ENCODE measurements at regions not wholly inside any gene's neighbourhood (a gene's known extent, or its start where the extent isn't known, plus 50 kb on each side); places are given as distances from the start of the nearest gene placed in this dataset.
"Not testable (repeated sequence)": the region's sequence is repeated elsewhere in the genome, so short reads cannot be mapped to it uniquely, and the experiment has no call there.

GRCh38 chr14:52150162-52150561 is 81.3 kb upstream of the NID2 start:
- Histone ChIP-seq H3K27me3 (ENCODE audit: insufficient read depth, low read length, poor library complexity) (no peaks in the 10 kb centered on the region), H4K20me1 (ENCODE audit: insufficient read depth, low read length) (no peaks in the 10 kb centered on the region), H2AFZ (ENCODE audit: low read depth, low read length) (no peak overlapping the region), H3K36me3 (ENCODE audit: insufficient read depth, low read length) (no peaks in the 10 kb centered on the region), H3K4me3 (ENCODE audit: low read depth in 1 of 2, low read length in 2 of 2) (no peak overlapping the region), H3K4me2 (ENCODE audit: insufficient read depth, low read length) (no peak overlapping the region), H3K9ac (ENCODE audit: low read depth, low read length) (no peak overlapping the region), H3K79me2 (ENCODE audit: insufficient read depth, low read length) (no peaks in the 10 kb centered on the region), H3K27ac (ENCODE audit: low read length) (no peak overlapping the region), H3K9me3 (ENCODE audit: insufficient read depth, low read length, severe bottlenecking) (no peaks in the 10 kb centered on the region), H3K4me1 (ENCODE audit: insufficient read depth, low read length) (peaks cover 20% of the 10 kb centered on the region)
- DNase-seq: no peak
- ATAC-seq (ENCODE audit: insufficient read depth, low read depth): no peak
- no peak for TF ChIP-seq CTCF (IDR thresholded peaks at IDR 0.05; ENCODE audit: borderline replicate concordance, extremely low read depth, low read length, poor library complexity, severe bottlenecking)
- TF ChIP-seq EZH2 (IDR thresholded peaks at IDR 0.05; ENCODE audit: borderline replicate concordance, low read depth, low read length, severe bottlenecking): no peak

GRCh38 chr14:52148371-52148770 is 79.5 kb upstream of the NID2 start:
- no peaks in the 10 kb centered on the region for H3K27me3 ChIP-seq (ENCODE audit: insufficient read depth, low read length, poor library complexity)
- H3K4me3 ChIP-seq (ENCODE audit: low read depth in 1 of 2, low read length in 2 of 2): no peak overlapping the region
- no peak overlapping the region for H2AFZ ChIP-seq (ENCODE audit: low read depth, low read length)
- no peak for ATAC-seq (ENCODE audit: insufficient read depth, low read depth)
- H3K36me3 ChIP-seq (ENCODE audit: insufficient read depth, low read length): no peaks in the 10 kb centered on the region
- H3K4me1 ChIP-seq (ENCODE audit: insufficient read depth, low read length): peaks cover 2% of the 10 kb centered on the region
- no peak for DNase-seq
- H3K27ac ChIP-seq (ENCODE audit: low read length): no peak overlapping the region
- TF ChIP-seq CTCF (IDR thresholded peaks at IDR 0.05; ENCODE audit: borderline replicate concordance, extremely low read depth, low read length, poor library complexity, severe bottlenecking): no peak
- no peak for TF ChIP-seq EZH2 (IDR thresholded peaks at IDR 0.05; ENCODE audit: borderline replicate concordance, low read depth, low read length, severe bottlenecking)
- no peaks in the 10 kb centered on the region for H3K79me2 ChIP-seq (ENCODE audit: insufficient read depth, low read length)
- no peak overlapping the region for H3K4me2 ChIP-seq (ENCODE audit: insufficient read depth, low read length)
- no peaks in the 10 kb centered on the region for H4K20me1 ChIP-seq (ENCODE audit: insufficient read depth, low read length)
- H3K9me3 ChIP-seq (ENCODE audit: insufficient read depth, low read length, severe bottlenecking): no peaks in the 10 kb centered on the region
- no peak overlapping the region for H3K9ac ChIP-seq (ENCODE audit: low read depth, low read length)

GRCh38 chr14:52146504-52146903 is 77.6 kb upstream of the NID2 start:
- no peak for TF ChIP-seq EZH2 (IDR thresholded peaks at IDR 0.05; ENCODE audit: borderline replicate concordance, low read depth, low read length, severe bottlenecking)
- TF ChIP-seq CTCF (IDR thresholded peaks at IDR 0.05; ENCODE audit: borderline replicate concordance, extremely low read depth, low read length, poor library complexity, severe bottlenecking): peak; percentile 24
- Histone ChIP-seq H3K36me3 (ENCODE audit: insufficient read depth, low read length) (no peaks in the 10 kb centered on the region), H3K79me2 (ENCODE audit: insufficient read depth, low read length) (no peaks in the 10 kb centered on the region), H2AFZ (ENCODE audit: low read depth, low read length) (no peak overlapping the region), H3K27ac (ENCODE audit: low read length) (no peak overlapping the region), H3K9me3 (ENCODE audit: insufficient read depth, low read length, severe bottlenecking) (no peaks in the 10 kb centered on the region), H4K20me1 (ENCODE audit: insufficient read depth, low read length) (no peaks in the 10 kb centered on the region), H3K9ac (ENCODE audit: low read depth, low read length) (no peak overlapping the region), H3K4me2 (ENCODE audit: insufficient read depth, low read length) (no peak overlapping the region), H3K4me1 (ENCODE audit: insufficient read depth, low read length) (no peaks in the 10 kb centered on the region), H3K4me3 (ENCODE audit: low read depth in 1 of 2, low read length in 2 of 2) (no peak overlapping the region), H3K27me3 (ENCODE audit: insufficient read depth, low read length, poor library complexity) (no peaks in the 10 kb centered on the region)
- DNase-seq: no peak
- no peak for ATAC-seq (ENCODE audit: insufficient read depth, low read depth)

- not testable (repeated sequence) for DNase-seq; H3K9ac ChIP-seq (ENCODE audit: low read depth, low read length); H3K36me3 ChIP-seq (ENCODE audit: insufficient read depth, low read length); H3K4me3 ChIP-seq (ENCODE audit: low read depth in 1 of 2, low read length in 2 of 2); H2AFZ ChIP-seq (ENCODE audit: low read depth, low read length); ATAC-seq (ENCODE audit: insufficient read depth, low read depth); H3K9me3 ChIP-seq (ENCODE audit: insufficient read depth, low read length, severe bottlenecking); H3K79me2 ChIP-seq (ENCODE audit: insufficient read depth, low read length); H3K4me1 ChIP-seq (ENCODE audit: insufficient read depth, low read length); H3K27me3 ChIP-seq (ENCODE audit: insufficient read depth, low read length, poor library complexity); H3K27ac ChIP-seq (ENCODE audit: low read length); H3K4me2 ChIP-seq (ENCODE audit: insufficient read depth, low read length); H4K20me1 ChIP-seq (ENCODE audit: insufficient read depth, low read length)
Observed at GRCh38 chr14:52144099-52144498, 75.2 kb upstream of the NID2 start.

Measured in DND-41 (cell line).